Ovary (tissue), 7 donors: ENCODE measurements at regions not wholly inside any gene's neighbourhood (a gene's known extent, or its start where the extent isn't known, plus 50 kb on each side); places are given as distances from the start of the nearest gene placed in this dataset.

ENCODE experiments used
- DNase-seq, 5 donors: peaks; one replicate each; pipeline ENCODE4 v3.0.0-alpha.2; 2019 to 2020
- H3K27ac ChIP-seq, 2 donors: fragments of 200-600 bp; one replicate each; pipeline versions ENCODE4 v1.5.1 to v1.8.0; 2019 to 2022
- H3K27me3 ChIP-seq: fragments of 200-600 bp; one replicate; pipeline ENCODE4 v1.8.0; 2022
- H3K36me3 ChIP-seq: fragments of 200-600 bp; sonication (generic); one replicate; pipeline ENCODE4 v1.5.1; 2019
- H3K4me1 ChIP-seq: one replicate; pipeline ENCODE4 v1.8.1; 2013; ENCODE audit warnings: mild to moderate bottlenecking, moderate library complexity; ENCODE audit not compliant: insufficient read depth
- H3K4me3 ChIP-seq: fragments of 200-600 bp; sonication (generic); one replicate; pipeline ENCODE4 v1.5.1; 2017
- H3K9me3 ChIP-seq, 2 donors: fragments of 200-600 bp in 1 of 2; sonication (generic) in 1 of 2; one replicate each; pipeline versions ENCODE4 v1.5.1 to v1.8.1; 2013 to 2019; ENCODE audit warnings: mild to moderate bottlenecking in 1 of 2, moderate library complexity in 1 of 2
- EP300 ChIP-seq: sonication (generic); formaldehyde crosslinking; IDR thresholded peaks from one replicate; pipeline ENCODE4 v1.6.1; 2017; ENCODE audit warnings: antibody characterized with exemption
- POLR2A ChIP-seq: fragments of 450-650 bp; IDR thresholded peaks from one replicate; pipeline ENCODE4 v1.6.1; 2017; ENCODE audit warnings: antibody characterized with exemption, mild to moderate bottlenecking, moderate library complexity
- WGBS, 3 donors: extraction: QIAGEN DNeasy Blood & Tissue Kit in 1 of 3; methylation state at CpG; one replicate each; pipeline versions ENCODE4 v1.1.5 to v1.1.7; 2013 to 2017; 5-methylcytosine and 5-hydroxymethylcytosine counted together
- intact Hi-C, 4 donors: fragments of 100-400 bp; cut with DNase I; formaldehyde crosslinking; loops; one replicate each; pipeline versions ENCODE4 v1.11.0 to v1.15.1; 2022 to 2023
- TF ChIP-seq, protein P1 (sequence below), 3 donors: fragments of 450-650 bp in 2 of 3; fragments of 200-600 bp in 1 of 3; IDR thresholded peaks; one replicate each; pipeline versions ENCODE4 v1.5.1 to v1.8.0; 2016 to 2022; ENCODE audit warnings: antibody characterized with exemption in 3 of 3, mild to moderate bottlenecking in 1 of 3
- donor health status: DM: no; HTN: no; CAD: no; lungs with moderate emphysema.
- donor health status: DM: no; HTN: no; CAD: no.
- donor health status: Bipolar disorder and iron deficiency.
- donor health status: DM: no; HTN: no; CAD: no.
- donor health status: DM: yes; HTN: yes; CAD: no.

- intact Hi-C loops = no loop called here
- no peaks in the 10 kb centered on the region for H3K36me3 ChIP-seq
- H3K4me1 ChIP-seq = no peaks in the 10 kb centered on the region
- TF ChIP-seq, protein P1, sequence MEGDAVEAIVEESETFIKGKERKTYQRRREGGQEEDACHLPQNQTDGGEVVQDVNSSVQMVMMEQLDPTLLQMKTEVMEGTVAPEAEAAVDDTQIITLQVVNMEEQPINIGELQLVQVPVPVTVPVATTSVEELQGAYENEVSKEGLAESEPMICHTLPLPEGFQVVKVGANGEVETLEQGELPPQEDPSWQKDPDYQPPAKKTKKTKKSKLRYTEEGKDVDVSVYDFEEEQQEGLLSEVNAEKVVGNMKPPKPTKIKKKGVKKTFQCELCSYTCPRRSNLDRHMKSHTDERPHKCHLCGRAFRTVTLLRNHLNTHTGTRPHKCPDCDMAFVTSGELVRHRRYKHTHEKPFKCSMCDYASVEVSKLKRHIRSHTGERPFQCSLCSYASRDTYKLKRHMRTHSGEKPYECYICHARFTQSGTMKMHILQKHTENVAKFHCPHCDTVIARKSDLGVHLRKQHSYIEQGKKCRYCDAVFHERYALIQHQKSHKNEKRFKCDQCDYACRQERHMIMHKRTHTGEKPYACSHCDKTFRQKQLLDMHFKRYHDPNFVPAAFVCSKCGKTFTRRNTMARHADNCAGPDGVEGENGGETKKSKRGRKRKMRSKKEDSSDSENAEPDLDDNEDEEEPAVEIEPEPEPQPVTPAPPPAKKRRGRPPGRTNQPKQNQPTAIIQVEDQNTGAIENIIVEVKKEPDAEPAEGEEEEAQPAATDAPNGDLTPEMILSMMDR (IDR thresholded peaks at IDR 0.05) = no peak
- TF ChIP-seq EP300 (no peak), POLR2A (no peak)
- H3K27me3 ChIP-seq = no peaks in the 10 kb centered on the region
- 75 to 87% (median 83%) methylated on average over 20 to 26 of the region's 26 CpGs for WGBS, 3 donors
- no peak overlapping the region for H3K27ac ChIP-seq
- no peak overlapping the region for H3K4me3 ChIP-seq
- no peak for DNase-seq
- H3K9me3 ChIP-seq = no peaks in the 10 kb centered on the region
These were observed 122.7 kb downstream of the FAM53A start for GRCh38 chr4:1561286-1561990.

- H3K27me3 ChIP-seq = no peaks in the 10 kb centered on the region
- WGBS, 3 donors = 84 to 88% (median 86%) methylated on average over 40 of the region's 40 CpGs
- no peaks in the 10 kb centered on the region for H3K4me1 ChIP-seq
- DNase-seq = no peak
- no peak for TF ChIP-seq EP300
- no peak for TF ChIP-seq POLR2A
- TF ChIP-seq, protein P1 (IDR thresholded peaks at IDR 0.05) = no peak
- no peaks in the 10 kb centered on the region for H3K36me3 ChIP-seq
- no peak overlapping the region for H3K27ac ChIP-seq
- H3K9me3 ChIP-seq = no peaks in the 10 kb centered on the region
- H3K4me3 ChIP-seq = no peak overlapping the region
- intact Hi-C loops = loop anchor here in 1 of 4 donors (10.0 kb wide), 1 partner anchor 205 kb away; no protein-coding TSS in a partner anchor
These were observed 124.0 kb downstream of the FAM53A start for GRCh38 chr4:1559896-1560650.

DNA sequence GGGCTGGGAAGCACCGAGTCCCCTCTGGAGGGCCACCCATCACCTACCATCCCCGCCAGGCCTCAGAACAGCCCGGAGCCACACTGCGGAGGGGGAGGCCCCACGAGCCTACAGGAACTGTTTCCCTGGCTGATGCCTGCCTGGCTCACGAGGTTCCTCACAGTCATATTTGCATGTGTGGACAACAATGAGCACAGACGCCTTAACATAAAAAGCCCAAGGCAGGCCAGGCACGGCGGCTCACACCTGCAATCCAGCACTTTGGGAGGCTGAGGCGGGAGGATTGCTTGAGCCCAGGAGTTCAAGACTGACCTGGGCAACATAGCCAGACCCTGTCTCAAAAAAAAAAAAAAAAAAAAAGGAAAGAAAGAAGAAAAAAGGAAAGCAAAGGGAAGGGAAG is 125.9 kb downstream of the FAM53A start:
- WGBS, 3 donors = 58 to 67% (median 63%) methylated on average over 9 to 10 of the region's 10 CpGs
- Histone ChIP-seq H3K27ac (no peak overlapping the region), H3K36me3 (no peaks in the 10 kb centered on the region), H3K4me1 (no peaks in the 10 kb centered on the region), H3K4me3 (no peak overlapping the region), H3K9me3 (no peaks in the 10 kb centered on the region), H3K27me3 (no peaks in the 10 kb centered on the region)
- TF ChIP-seq EP300 = no peak
- TF ChIP-seq POLR2A = no peak
- TF ChIP-seq, protein P1 (IDR thresholded peaks at IDR 0.05) = no peak
- intact Hi-C loops = loop anchor here in 1 of 4 donors (10.0 kb wide), 1 partner anchor 203 kb away; no protein-coding TSS in a partner anchor
- DNase-seq = no peak

- no peaks in the 10 kb centered on the region for H3K27me3 ChIP-seq
- H3K36me3 ChIP-seq = no peaks in the 10 kb centered on the region
- TF ChIP-seq POLR2A (no peak), EP300 (no peak)
- TF ChIP-seq, protein P1 (IDR thresholded peaks at IDR 0.05) = no peak
- H3K4me3 ChIP-seq = no peak overlapping the region
- no peak for DNase-seq
- H3K27ac ChIP-seq = no peak overlapping the region
- 52 to 66% (median 65%) methylated on average over 13 of the region's 13 CpGs for WGBS, 3 donors
- no peaks in the 10 kb centered on the region for H3K4me1 ChIP-seq
- intact Hi-C loops = loop anchor here in 1 of 4 donors (10.0 kb wide), 1 partner anchor 202 kb away; no protein-coding TSS in a partner anchor
- H3K9me3 ChIP-seq = no peaks in the 10 kb centered on the region
These were observed 126.9 kb downstream of the FAM53A start for GRCh38 chr4:1557221-1557597.
